MM.1S (cell line): ENCODE measurements at regions not wholly inside any gene's neighbourhood (a gene's known extent, or its start where the extent isn't known, plus 50 kb on each side); places are given as distances from the start of the nearest gene placed in this dataset.

Experiments
- EZH2phosphoT487 ChIP-seq: fragments of 300-600 bp; sonication (generic); IDR thresholded peaks from 2 replicates; pipeline ENCODE4 v1.6.1; 2018; ENCODE audit warnings: antibody characterized with exemption, low read length
- TF ChIP-seq, protein P1 (sequence below): fragments of 300-600 bp; sonication (generic); IDR thresholded peaks from 2 replicates; pipeline ENCODE4 v1.5.1; 2016; ENCODE audit warnings: antibody characterized with exemption, low read length, mixed read lengths

DNA sequence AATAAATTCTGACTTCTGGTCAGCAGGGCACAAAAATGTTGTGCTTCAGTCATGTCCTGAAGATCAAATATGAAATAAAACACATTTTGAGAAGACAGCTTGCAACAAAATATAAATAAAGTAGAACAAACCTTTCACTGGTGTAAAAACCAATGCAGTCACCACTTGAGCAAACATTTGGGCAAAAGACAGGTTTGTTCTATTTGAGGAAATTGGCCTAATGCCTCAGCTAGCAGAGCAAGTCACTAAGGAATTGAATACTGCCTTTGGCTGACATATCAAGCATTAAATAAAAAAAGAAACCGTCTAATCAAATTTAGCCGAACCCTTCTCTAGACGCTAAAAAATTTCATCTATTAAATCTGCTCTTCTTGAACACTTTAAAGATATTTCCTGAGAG, 475.4 kb upstream of the CNTN3 start:
- TF ChIP-seq, protein P1, sequence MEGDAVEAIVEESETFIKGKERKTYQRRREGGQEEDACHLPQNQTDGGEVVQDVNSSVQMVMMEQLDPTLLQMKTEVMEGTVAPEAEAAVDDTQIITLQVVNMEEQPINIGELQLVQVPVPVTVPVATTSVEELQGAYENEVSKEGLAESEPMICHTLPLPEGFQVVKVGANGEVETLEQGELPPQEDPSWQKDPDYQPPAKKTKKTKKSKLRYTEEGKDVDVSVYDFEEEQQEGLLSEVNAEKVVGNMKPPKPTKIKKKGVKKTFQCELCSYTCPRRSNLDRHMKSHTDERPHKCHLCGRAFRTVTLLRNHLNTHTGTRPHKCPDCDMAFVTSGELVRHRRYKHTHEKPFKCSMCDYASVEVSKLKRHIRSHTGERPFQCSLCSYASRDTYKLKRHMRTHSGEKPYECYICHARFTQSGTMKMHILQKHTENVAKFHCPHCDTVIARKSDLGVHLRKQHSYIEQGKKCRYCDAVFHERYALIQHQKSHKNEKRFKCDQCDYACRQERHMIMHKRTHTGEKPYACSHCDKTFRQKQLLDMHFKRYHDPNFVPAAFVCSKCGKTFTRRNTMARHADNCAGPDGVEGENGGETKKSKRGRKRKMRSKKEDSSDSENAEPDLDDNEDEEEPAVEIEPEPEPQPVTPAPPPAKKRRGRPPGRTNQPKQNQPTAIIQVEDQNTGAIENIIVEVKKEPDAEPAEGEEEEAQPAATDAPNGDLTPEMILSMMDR = no peak
- TF ChIP-seq EZH2phosphoT487 = no peak
